H1 (cell line): ENCODE measurements at regions not wholly inside any gene's neighbourhood (a gene's known extent, or its start where the extent isn't known, plus 50 kb on each side); places are given as distances from the start of the nearest gene placed in this dataset.

Experiments
- CTCF ChIA-PET: fragments of 300-600 bp; sonication (Branson Sonifier 250); formaldehyde crosslinking; loops from one replicate; lab custom pipeline; 2021; ENCODE audit not compliant: partially characterized antibody; lab: Charles Lee
- POLR2A ChIA-PET: fragments of 300-600 bp; sonication (Branson Sonifier 250); formaldehyde crosslinking; loops from one replicate; lab custom pipeline; 2021; ENCODE audit warnings: inconsistent platforms; ENCODE audit not compliant: partially characterized antibody; lab: Charles Lee
- DNase-seq, 2 experiments: peaks; one replicate each; pipeline versions ENCODE4 v3.0.0 to v3.0.0-alpha.2; 2010 to 2022; ENCODE audit warnings: low spot score in 2 of 2, low read depth in 1 of 2, mixed read lengths in 1 of 2
- FAIRE-seq: peaks from 2 replicates; lab custom pipeline; 2011; peaks lifted over from hg19 to GRCh38; lab: Jason Lieb, UNC
- H2AFZ ChIP-seq: 2 replicates; pipeline ENCODE4 v1.8.1; 2012; ENCODE audit warnings: low read length, inconsistent platforms
- H2AK5ac ChIP-seq: 2 replicates; pipeline ENCODE4 v1.6.1; 2013; ENCODE audit warnings: low read depth, low read length
- H2BK120ac ChIP-seq: replicated peaks from 2 replicates; pipeline ENCODE3; 2013; ENCODE audit warnings: low read depth, low read length, inconsistent platforms
- H2BK12ac ChIP-seq: 2 replicates; pipeline ENCODE4 v1.6.1; 2013; ENCODE audit warnings: low read depth, low read length
- H2BK15ac ChIP-seq: 2 replicates; pipeline ENCODE4 v1.6.1; 2013; ENCODE audit warnings: low read length
- H2BK20ac ChIP-seq: 2 replicates; pipeline ENCODE4 v1.6.1; 2013; ENCODE audit warnings: low read length
- H2BK5ac ChIP-seq: 2 replicates; pipeline ENCODE4 v1.6.1; 2013; ENCODE audit warnings: low read depth, low read length
- H3K14ac ChIP-seq: 2 replicates; pipeline ENCODE4 v1.6.1; 2013; ENCODE audit warnings: inconsistent platforms; ENCODE audit not compliant: insufficient read length
- H3K18ac ChIP-seq: 2 replicates; pipeline ENCODE4 v1.6.1; 2013; ENCODE audit warnings: low read length; ENCODE audit errors: extremely low read depth
- H3K23ac ChIP-seq: 2 replicates; pipeline ENCODE4 v1.6.1; 2013; ENCODE audit warnings: inconsistent platforms; ENCODE audit not compliant: insufficient read length
- H3K23me2 ChIP-seq: 2 replicates; pipeline ENCODE4 v1.6.1; 2013; ENCODE audit warnings: low read depth, low read length
- H3K27ac ChIP-seq: 2 replicates; pipeline ENCODE4 v1.6.1; 2011; ENCODE audit warnings: low read depth, low read length, inconsistent platforms
- H3K27me3 ChIP-seq, 4 experiments: replicated peaks in 1 of 4; 1 replicate in 1 of 4; 2 replicates in 3 of 4; pipeline versions ENCODE4 v1.6.1 to v1.8.1; 2011 to 2013; ENCODE audit warnings: low read length in 3 of 4, mild to moderate bottlenecking in 3 of 4, inconsistent platforms in 2 of 4, mixed read lengths in 2 of 4, moderate library complexity in 1 of 4; ENCODE audit not compliant: control insufficient read depth in 3 of 4, insufficient read depth in 3 of 4; ENCODE audit errors: extremely low read depth in 1 of 4
- H3K36me3 ChIP-seq, 4 experiments: 2 replicates each; pipeline versions ENCODE4 v1.6.1 to v1.8.1; 2011 to 2013; ENCODE audit warnings: mild to moderate bottlenecking in 4 of 4, low read length in 3 of 4, moderate library complexity in 2 of 4, control low read depth in 1 of 4, inconsistent platforms in 1 of 4; ENCODE audit not compliant: insufficient read depth in 4 of 4, control insufficient read depth in 2 of 4
- H3K4ac ChIP-seq: replicated peaks from 2 replicates; pipeline ENCODE3; 2013; ENCODE audit warnings: low read length, low read depth, mixed read lengths, inconsistent platforms; ENCODE audit not compliant: insufficient read length
- H3K4me1 ChIP-seq, 4 experiments: replicated peaks in 1 of 4; 1 replicate in 1 of 4; 2 replicates in 3 of 4; pipeline versions ENCODE4 v1.6.1 to v1.8.1; 2011 to 2013; ENCODE audit warnings: low read length in 3 of 4, inconsistent platforms in 2 of 4, mixed read lengths in 1 of 4; ENCODE audit not compliant: insufficient read depth in 4 of 4, control insufficient read depth in 3 of 4
- H3K4me2 ChIP-seq, 2 experiments: 2 replicates each; pipeline versions ENCODE4 v1.6.1 to v1.8.1; 2011 to 2013; ENCODE audit warnings: low read depth in 2 of 2, low read length in 2 of 2, control low read depth in 1 of 2, inconsistent platforms in 1 of 2, mild to moderate bottlenecking in 1 of 2; ENCODE audit not compliant: insufficient read depth in 1 of 2
- H3K4me3 ChIP-seq, 4 experiments: fragments of 200-600, 300-600 bp in 1 of 4; sonication (generic), shearing (Covaris generic), sonication (Bioruptor Twin) in 1 of 4; 2 replicates each; pipeline versions ENCODE4 v1.5.1 to v1.8.1; 2011 to 2016; ENCODE audit warnings: low read length in 4 of 4, low read depth in 3 of 4, control low read depth in 2 of 4, inconsistent platforms in 2 of 4, mild to moderate bottlenecking in 2 of 4, mixed read lengths in 1 of 4, moderate library complexity in 1 of 4; ENCODE audit not compliant: insufficient read depth in 2 of 4; ENCODE audit errors: extremely low read depth in 1 of 4
- H3K56ac ChIP-seq: replicated peaks from 2 replicates; pipeline ENCODE3; 2013; ENCODE audit warnings: low read depth, mild to moderate bottlenecking, mixed read lengths, low read length, inconsistent platforms; ENCODE audit not compliant: insufficient read length
- H3K79me1 ChIP-seq: 2 replicates; pipeline ENCODE4 v1.6.1; 2013; ENCODE audit warnings: low read depth, low read length, control low read depth
- H3K79me2 ChIP-seq, 2 experiments: 2 replicates each; pipeline versions ENCODE4 v1.6.1 to v1.8.1; 2012 to 2013; ENCODE audit warnings: low read length in 2 of 2, mild to moderate bottlenecking in 2 of 2, inconsistent platforms in 1 of 2; ENCODE audit not compliant: insufficient read depth in 2 of 2, control insufficient read depth in 1 of 2
- H3K9ac ChIP-seq, 4 experiments: replicated peaks in 1 of 4; 1 replicate in 1 of 4; 2 replicates in 3 of 4; pipeline versions ENCODE4 v1.6.1 to v1.8.1; 2011 to 2013; ENCODE audit warnings: low read depth in 3 of 4, low read length in 3 of 4, control low read depth in 2 of 4, mild to moderate bottlenecking in 2 of 4, moderate library complexity in 2 of 4, inconsistent platforms in 1 of 4; ENCODE audit errors: extremely low read depth in 1 of 4
- H3K9me3 ChIP-seq, 2 experiments: 2 replicates each; pipeline versions ENCODE4 v1.6.1 to v1.8.1; 2012 to 2013; ENCODE audit warnings: mild to moderate bottlenecking in 2 of 2, moderate library complexity in 2 of 2, control low read depth in 1 of 2, inconsistent platforms in 1 of 2, low read depth in 1 of 2, low read length in 1 of 2, mixed read lengths in 1 of 2; ENCODE audit not compliant: insufficient read depth in 2 of 2
- H4K20me1 ChIP-seq, 2 experiments: replicated peaks in 1 of 2; 2 replicates each; pipeline versions ENCODE3 to v1.8.1; 2011 to 2013; ENCODE audit warnings: inconsistent platforms in 2 of 2, low read length in 2 of 2, mild to moderate bottlenecking in 1 of 2; ENCODE audit not compliant: insufficient read depth in 2 of 2, control insufficient read depth in 1 of 2
- H4K5ac ChIP-seq: 2 replicates; pipeline ENCODE4 v1.6.1; 2013; ENCODE audit warnings: low read length, low read depth, mixed read lengths, inconsistent platforms; ENCODE audit not compliant: insufficient read length
- H4K8ac ChIP-seq: 2 replicates; pipeline ENCODE4 v1.8.0; 2013; ENCODE audit warnings: mild to moderate bottlenecking, moderate library complexity, low read length, inconsistent platforms; ENCODE audit not compliant: insufficient read depth; ENCODE audit errors: extremely low read depth
- H4K91ac ChIP-seq: replicated peaks from 2 replicates; pipeline ENCODE3; 2013; ENCODE audit warnings: low read length, mixed read lengths, inconsistent platforms; ENCODE audit not compliant: insufficient read length
- ASH2L ChIP-seq: fragments of 200-600, 300-600 bp; sonication (generic); IDR thresholded peaks from one replicate; pipeline ENCODE4 v1.7.1; 2017; ENCODE audit warnings: low read length
- ATF2 ChIP-seq: IDR thresholded peaks from 2 replicates; pipeline ENCODE4 v1.6.1; 2012; ENCODE audit warnings: low read length, inconsistent platforms
- BRCA1 ChIP-seq: IDR thresholded peaks from 2 replicates; pipeline ENCODE4 v1.6.1; 2012; ENCODE audit warnings: low read depth, low read length, improper control_type of control experiment
- CREB1 ChIP-seq: IDR thresholded peaks from 2 replicates; pipeline ENCODE4 v1.6.1; 2012; ENCODE audit warnings: inconsistent platforms
- CTBP2 ChIP-seq: IDR thresholded peaks from 2 replicates; pipeline ENCODE4 v1.7.0; 2011; ENCODE audit warnings: borderline replicate concordance, mild to moderate bottlenecking, moderate library complexity, mixed read lengths, low read length; ENCODE audit not compliant: insufficient read depth, insufficient read length
- EP300 ChIP-seq, 2 experiments: IDR thresholded peaks; 1 replicate in 1 of 2; 2 replicates in 1 of 2; pipeline ENCODE4 v1.6.1; 2011 to 2012; ENCODE audit warnings: low read depth in 2 of 2, low read length in 2 of 2, mild to moderate bottlenecking in 2 of 2, borderline replicate concordance in 1 of 2, inconsistent platforms in 1 of 2, moderate library complexity in 1 of 2
- FOSL1 ChIP-seq: IDR thresholded peaks from 2 replicates; pipeline ENCODE4 v1.6.1; 2011; ENCODE audit warnings: mild to moderate bottlenecking, low read depth, low read length, moderate library complexity; ENCODE audit not compliant: insufficient read depth
- JUND ChIP-seq: IDR thresholded peaks from 2 replicates; pipeline ENCODE4 v1.6.1; 2011; ENCODE audit warnings: mild to moderate bottlenecking, improper control_type of control experiment, low read length
- KDM5A ChIP-seq: fragments of 200-600 bp; IDR thresholded peaks from 2 replicates; pipeline ENCODE4 v1.7.1; 2012; ENCODE audit warnings: mild to moderate bottlenecking, low read length, inconsistent platforms, mixed read lengths
- POLR2A ChIP-seq, 2 experiments: IDR thresholded peaks; 1 replicate in 1 of 2; 2 replicates in 1 of 2; pipeline ENCODE4 v1.6.1; 2011; ENCODE audit warnings: low read depth in 2 of 2, low read length in 2 of 2, mild to moderate bottlenecking in 2 of 2; ENCODE audit errors: control extremely low read depth in 1 of 2
- POLR2AphosphoS5 ChIP-seq: IDR thresholded peaks from 2 replicates; pipeline ENCODE4 v1.6.1; 2011; ENCODE audit warnings: low read depth, low read length
- POU5F1 ChIP-seq: IDR thresholded peaks from 2 replicates; pipeline ENCODE4 v1.6.1; 2011; ENCODE audit warnings: low read depth, mild to moderate bottlenecking, low read length, moderate library complexity
- SIN3A ChIP-seq, 2 experiments: IDR thresholded peaks in 1 of 2; conservative IDR thresholded peaks in 1 of 2; 2 replicates each; pipeline ENCODE4 v1.6.1; 2011 to 2012; ENCODE audit warnings: low read length in 2 of 2, improper control_type of control experiment in 1 of 2, low read depth in 1 of 2, mild to moderate bottlenecking in 1 of 2
- SUZ12 ChIP-seq: fragments of 200-600 bp; sonication (generic); IDR thresholded peaks from 2 replicates; pipeline ENCODE4 v1.6.1; 2012; ENCODE audit warnings: mild to moderate bottlenecking, inconsistent platforms, low read length, moderate library complexity, mixed read lengths
- WGBS, 2 experiments: shearing (Covaris generic) in 1 of 2; methylation state at CpG; one replicate each; pipeline versions ENCODE4 v1.1.6 to v1.1.7; 2013 to 2015; ENCODE audit warnings: low lambda C conversion rate in 2 of 2, mixed read lengths in 2 of 2, inconsistent platforms in 1 of 2, low coverage in 1 of 2, missing lambda C conversion rate in 1 of 2; ENCODE audit not compliant: insufficient replicate concordance in 2 of 2, insufficient coverage in 1 of 2, insufficient read length in 1 of 2; ENCODE audit errors: extremely low coverage in 1 of 2, missing lambda C conversion rate in 1 of 2; 5-methylcytosine and 5-hydroxymethylcytosine counted together

GRCh38 chr6:164325168-164325567, 910.6 kb downstream of the QKI start:
- no peak overlapping the region for H2BK20ac ChIP-seq
- H3K56ac ChIP-seq, result no peak overlapping the region
- ChIA-PET POLR2A (no interaction called here), CTCF (interaction anchor here (1.2 kb wide), 1 partner anchor 34 kb away, joined by 3 read pairs; no protein-coding TSS in a partner anchor)
- H3K18ac ChIP-seq, result no peak overlapping the region
- no peak overlapping the region for H2BK12ac ChIP-seq
- H3K23ac ChIP-seq, result no peak overlapping the region
- H3K27me3 ChIP-seq, result no peaks in the 10 kb centered on the region
- no peak overlapping the region for H2BK5ac ChIP-seq
- H3K23me2 ChIP-seq, result no peaks in the 10 kb centered on the region
- H3K27ac ChIP-seq, result no peak overlapping the region
- no peak overlapping the region for H2BK120ac ChIP-seq
- no peaks in the 10 kb centered on the region for H3K79me2 ChIP-seq
- no peak overlapping the region for H2AFZ ChIP-seq
- H3K79me1 ChIP-seq, result no peaks in the 10 kb centered on the region
- no peak overlapping the region for H4K8ac ChIP-seq
- H2BK15ac ChIP-seq, result no peak overlapping the region
- H2AK5ac ChIP-seq, result no peak overlapping the region
- no peak overlapping the region for H3K4me2 ChIP-seq
- DNase-seq (no peak), FAIRE-seq (no peak)
- H3K4me3 ChIP-seq, result no peak overlapping the region
- no peak overlapping the region for H3K4ac ChIP-seq
- no peaks in the 10 kb centered on the region; a peak in 1 of 4 replicates for H3K9me3 ChIP-seq
- H3K4me1 ChIP-seq, result no peaks in the 10 kb centered on the region
- no peak overlapping the region for H4K5ac ChIP-seq
- no peaks in the 10 kb centered on the region for H3K36me3 ChIP-seq
- WGBS, 2 experiments, result 100% methylated on average over 1 of the region's 1 CpG; no CpG with 5 or more reads in 1 of the 2 experiments
- no peak overlapping the region for H3K9ac ChIP-seq
- no peaks in the 10 kb centered on the region for H4K20me1 ChIP-seq
- H3K14ac ChIP-seq, result no peak overlapping the region
- H4K91ac ChIP-seq, result no peak overlapping the region
- no peak for TF ChIP-seq BRCA1
- TF ChIP-seq CTBP2, result no peak
- no peak for TF ChIP-seq SUZ12
- TF ChIP-seq FOSL1, result no peak
- TF ChIP-seq ASH2L, result no peak
- no peak for TF ChIP-seq POLR2A (IDR thresholded peaks at IDR 0.05; ENCODE audit: control extremely low read depth in 1 of 2, low read depth in 2 of 2, low read length in 2 of 2)
- TF ChIP-seq CREB1, result no peak
- TF ChIP-seq POU5F1, result no peak
- no peak for TF ChIP-seq EP300 (IDR thresholded peaks at IDR 0.05; ENCODE audit: borderline replicate concordance in 1 of 2, low read depth in 2 of 2, low read length in 2 of 2)
- TF ChIP-seq KDM5A, result no peak
- no peak for TF ChIP-seq ATF2
- no peak for TF ChIP-seq POLR2AphosphoS5
- no peak for TF ChIP-seq SIN3A (conservative IDR thresholded peaks at IDR 0.05 in 1 of 2, IDR thresholded peaks at IDR 0.05 in 1 of 2; ENCODE audit: low read depth in 1 of 2, low read length in 2 of 2)
- no peak for TF ChIP-seq JUND
